ENCODE measurements at regions not wholly inside any gene's neighbourhood (a gene's known extent, or its start where the extent isn't known, plus 50 kb on each side); places are given as distances from the start of the nearest gene placed in this dataset.

DNA sequence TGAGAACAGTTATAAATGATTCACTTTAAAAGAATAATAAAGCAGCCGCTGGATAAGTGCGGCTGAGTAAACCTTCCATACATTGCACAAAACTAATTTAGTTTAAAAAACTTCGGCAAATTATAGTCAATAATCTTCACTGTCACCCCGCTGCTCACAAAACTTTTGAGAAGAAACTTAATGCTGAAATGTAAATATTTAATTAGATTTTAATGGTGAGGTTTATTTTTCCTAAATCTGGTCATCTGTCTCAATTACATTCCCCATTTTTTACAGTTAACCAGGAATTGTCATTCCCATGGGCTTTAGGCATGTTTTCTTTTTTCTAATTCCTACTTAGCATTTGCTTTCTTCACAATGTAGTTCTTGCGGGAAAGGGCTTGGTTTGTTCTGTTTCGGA lies 169.8 kb downstream of the CAAP1 start:
- no peaks in the 10 kb centered on the region for H4K20me1 ChIP-seq (replicated peaks in 1 of 2; ENCODE audit: control insufficient read depth in 1 of 2, insufficient read depth in 2 of 2, low read length in 2 of 2)
- H3K9me3 ChIP-seq (ENCODE audit: insufficient read depth in 2 of 2, low read depth in 1 of 2, low read length in 1 of 2) = no peaks in the 10 kb centered on the region
- 95% methylated on average over 4 of the region's 6 CpGs; no CpG with 5 or more reads in 1 of the 2 experiments for WGBS, 2 experiments (ENCODE audit: extremely low coverage in 1 of 2, insufficient coverage in 1 of 2, insufficient read length in 1 of 2, insufficient replicate concordance in 2 of 2, low coverage in 1 of 2, low lambda C conversion rate in 2 of 2, missing lambda C conversion rate in 1 of 2)
- no peak overlapping the region for H3K9ac ChIP-seq (replicated peaks in 1 of 4; ENCODE audit: extremely low read depth in 1 of 4, low read depth in 3 of 4, low read length in 3 of 4)
- CTCF ChIA-PET (ENCODE audit: partially characterized antibody) = interaction anchor here (0.6 to 3.1 kb wide), 24 partner anchors 9 to 392 kb away, joined by 3 to 26 read pairs (median 4); no protein-coding TSS in a partner anchor
- no peak overlapping the region for H3K18ac ChIP-seq (ENCODE audit: extremely low read depth, low read length)
- H2BK20ac ChIP-seq (ENCODE audit: low read length) = no peak overlapping the region
- H3K14ac ChIP-seq (ENCODE audit: insufficient read length) = no peak overlapping the region
- no peak overlapping the region for H4K91ac ChIP-seq (replicated peaks; ENCODE audit: insufficient read length, low read length)
- H2AFZ ChIP-seq (ENCODE audit: low read length) = no peak overlapping the region
- H4K8ac ChIP-seq (ENCODE audit: extremely low read depth, insufficient read depth, low read length) = no peak overlapping the region
- H3K4ac ChIP-seq (replicated peaks; ENCODE audit: insufficient read length, low read depth, low read length) = no peak overlapping the region
- no peak overlapping the region for H2BK12ac ChIP-seq (ENCODE audit: low read depth, low read length)
- POLR2A ChIA-PET (ENCODE audit: partially characterized antibody) = interaction anchor here (1.0 kb wide), 1 partner anchor 170 kb away, joined by 3 read pairs; the partner anchor contains the start of gene CAAP1
- H3K4me2 ChIP-seq (ENCODE audit: insufficient read depth in 1 of 2, low read depth in 2 of 2, low read length in 2 of 2) = no peak overlapping the region
- no peak overlapping the region for H2BK5ac ChIP-seq (ENCODE audit: low read depth, low read length)
- no peaks in the 10 kb centered on the region for H3K36me3 ChIP-seq (ENCODE audit: control insufficient read depth in 2 of 4, insufficient read depth in 4 of 4, low read length in 3 of 4)
- no peak overlapping the region for H3K56ac ChIP-seq (replicated peaks; ENCODE audit: insufficient read length, low read depth, low read length)
- H3K79me1 ChIP-seq (ENCODE audit: low read depth, low read length) = no peaks in the 10 kb centered on the region
- H3K23ac ChIP-seq (ENCODE audit: insufficient read length) = no peak overlapping the region
- peak; percentile 24 for FAIRE-seq
- no peak for DNase-seq (ENCODE audit: low read depth in 1 of 2, low spot score in 2 of 2)
- no peaks in the 10 kb centered on the region for H3K23me2 ChIP-seq (ENCODE audit: low read depth, low read length)
- no peak overlapping the region for H3K27ac ChIP-seq (ENCODE audit: low read depth, low read length)
- no peak overlapping the region for H2BK15ac ChIP-seq (ENCODE audit: low read length)
- H2BK120ac ChIP-seq (replicated peaks; ENCODE audit: low read depth, low read length) = no peak overlapping the region
- H3K4me1 ChIP-seq (replicated peaks in 1 of 4; ENCODE audit: control insufficient read depth in 3 of 4, insufficient read depth in 4 of 4, low read length in 3 of 4) = no peaks in the 10 kb centered on the region; a peak in 2 of 7 replicates
- H2AK5ac ChIP-seq (ENCODE audit: low read depth, low read length) = no peak overlapping the region
- no peak overlapping the region for H3K4me3 ChIP-seq (ENCODE audit: extremely low read depth in 1 of 4, insufficient read depth in 2 of 4, low read depth in 3 of 4, low read length in 4 of 4)
- H3K27me3 ChIP-seq (replicated peaks in 1 of 4; ENCODE audit: control insufficient read depth in 3 of 4, extremely low read depth in 1 of 4, insufficient read depth in 3 of 4, low read length in 3 of 4) = no peaks in the 10 kb centered on the region
- no peaks in the 10 kb centered on the region for H3K79me2 ChIP-seq (ENCODE audit: control insufficient read depth in 1 of 2, insufficient read depth in 2 of 2, low read length in 2 of 2)
- H4K5ac ChIP-seq (ENCODE audit: insufficient read length, low read depth, low read length) = no peak overlapping the region
- TF ChIP-seq NANOG (IDR thresholded peaks at IDR 0.05; ENCODE audit: insufficient read depth, low read depth, low read length, poor library complexity, severe bottlenecking) (no peak), SIRT6 (IDR thresholded peaks at IDR 0.05; ENCODE audit: low read length) (no peak), HDAC6 (IDR thresholded peaks at IDR 0.05; ENCODE audit: low read depth, low read length) (no peak), JUND (IDR thresholded peaks at IDR 0.05; ENCODE audit: low read length) (no peak), BRCA1 (IDR thresholded peaks at IDR 0.05; ENCODE audit: low read depth, low read length) (no peak)
